ENCODE measurements at regions not wholly inside any gene's neighbourhood (a gene's known extent, or its start where the extent isn't known, plus 50 kb on each side); places are given as distances from the start of the nearest gene placed in this dataset.

DNA sequence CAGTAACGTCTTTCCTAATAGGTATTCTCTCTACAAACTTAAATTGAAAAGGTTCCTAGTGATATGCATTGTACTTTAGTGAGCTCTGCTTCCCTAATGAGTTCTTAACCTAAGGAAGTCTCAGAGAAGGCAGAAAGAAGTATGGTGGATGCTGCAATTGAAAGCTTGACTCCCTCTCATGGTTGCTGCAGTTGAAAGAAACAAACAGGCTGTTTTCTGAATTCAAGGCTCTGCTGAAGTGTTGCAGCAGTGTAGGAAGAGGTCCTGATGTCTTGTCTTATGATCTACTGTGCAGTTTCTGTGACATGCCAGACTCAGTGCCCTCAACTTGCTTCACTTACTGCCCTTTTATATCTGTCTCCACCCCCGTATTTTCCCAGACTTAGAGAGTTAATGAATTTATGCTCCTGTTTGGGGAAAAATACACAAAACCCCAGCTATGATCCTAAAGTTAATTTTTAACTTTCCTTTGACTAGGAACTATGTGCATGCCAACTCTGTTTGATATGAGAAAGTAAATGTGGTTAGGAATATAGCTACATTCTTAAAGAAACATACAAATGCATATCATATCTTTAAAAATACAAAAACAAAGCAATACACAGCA, 655.3 kb upstream of the FAM98A start:
- no peak for ATAC-seq
- 71 to 85% (median 75%) methylated on average over 2 of the region's 2 CpGs for WGBS, 4 donors

DNA sequence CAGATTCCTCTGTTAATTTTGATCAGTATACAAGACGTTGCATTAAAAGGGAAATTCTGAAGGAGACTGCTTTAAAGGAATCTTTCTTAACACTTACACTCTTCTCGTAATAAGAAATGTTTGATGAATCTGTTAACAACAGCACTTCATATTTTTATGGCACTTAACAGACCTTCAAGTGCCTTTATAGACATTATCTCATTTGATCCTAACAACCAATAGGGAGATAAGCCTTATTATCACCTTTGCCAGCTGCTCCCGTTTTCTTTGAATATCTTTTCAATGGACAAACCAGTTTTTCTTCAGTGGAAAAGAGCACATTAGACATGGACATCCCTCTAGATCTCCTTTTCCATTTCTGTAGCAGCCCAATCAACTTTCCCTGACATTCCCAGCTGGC, 653.0 kb upstream of the FAM98A start:
- Histone ChIP-seq H3K27ac (no peak overlapping the region), H3K36me3 (no peaks in the 10 kb centered on the region), H3K9me3 (no peaks in the 10 kb centered on the region), H3K27me3 (no peaks in the 10 kb centered on the region), H3K4me1 (no peaks in the 10 kb centered on the region), H3K4me3 (no peak overlapping the region)
- TF ChIP-seq POLR2A (IDR thresholded peaks at IDR 0.05): no peak
- TF ChIP-seq, protein P1, sequence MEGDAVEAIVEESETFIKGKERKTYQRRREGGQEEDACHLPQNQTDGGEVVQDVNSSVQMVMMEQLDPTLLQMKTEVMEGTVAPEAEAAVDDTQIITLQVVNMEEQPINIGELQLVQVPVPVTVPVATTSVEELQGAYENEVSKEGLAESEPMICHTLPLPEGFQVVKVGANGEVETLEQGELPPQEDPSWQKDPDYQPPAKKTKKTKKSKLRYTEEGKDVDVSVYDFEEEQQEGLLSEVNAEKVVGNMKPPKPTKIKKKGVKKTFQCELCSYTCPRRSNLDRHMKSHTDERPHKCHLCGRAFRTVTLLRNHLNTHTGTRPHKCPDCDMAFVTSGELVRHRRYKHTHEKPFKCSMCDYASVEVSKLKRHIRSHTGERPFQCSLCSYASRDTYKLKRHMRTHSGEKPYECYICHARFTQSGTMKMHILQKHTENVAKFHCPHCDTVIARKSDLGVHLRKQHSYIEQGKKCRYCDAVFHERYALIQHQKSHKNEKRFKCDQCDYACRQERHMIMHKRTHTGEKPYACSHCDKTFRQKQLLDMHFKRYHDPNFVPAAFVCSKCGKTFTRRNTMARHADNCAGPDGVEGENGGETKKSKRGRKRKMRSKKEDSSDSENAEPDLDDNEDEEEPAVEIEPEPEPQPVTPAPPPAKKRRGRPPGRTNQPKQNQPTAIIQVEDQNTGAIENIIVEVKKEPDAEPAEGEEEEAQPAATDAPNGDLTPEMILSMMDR (IDR thresholded peaks at IDR 0.05): no peak
- WGBS, 4 donors: 41 to 48% (median 44%) methylated on average over 3 of the region's 3 CpGs
- intact Hi-C loops (cut with DNase I): no loop called here
- no peak for DNase-seq
- ATAC-seq: no peak

More for the DNA sequence above, 655.3 kb upstream of the FAM98A start:
- no peak overlapping the region for H3K27ac ChIP-seq
- DNase-seq: no peak
- no peak overlapping the region for H3K4me3 ChIP-seq
- intact Hi-C loops (cut with DNase I): no loop called here
- no peaks in the 10 kb centered on the region for H3K36me3 ChIP-seq
- no peaks in the 10 kb centered on the region for H3K27me3 ChIP-seq
- H3K9me3 ChIP-seq: no peaks in the 10 kb centered on the region
- no peaks in the 10 kb centered on the region for H3K4me1 ChIP-seq
- TF ChIP-seq, protein P1 (IDR thresholded peaks at IDR 0.05): no peak
- TF ChIP-seq POLR2A (IDR thresholded peaks at IDR 0.05): no peak

DNA sequence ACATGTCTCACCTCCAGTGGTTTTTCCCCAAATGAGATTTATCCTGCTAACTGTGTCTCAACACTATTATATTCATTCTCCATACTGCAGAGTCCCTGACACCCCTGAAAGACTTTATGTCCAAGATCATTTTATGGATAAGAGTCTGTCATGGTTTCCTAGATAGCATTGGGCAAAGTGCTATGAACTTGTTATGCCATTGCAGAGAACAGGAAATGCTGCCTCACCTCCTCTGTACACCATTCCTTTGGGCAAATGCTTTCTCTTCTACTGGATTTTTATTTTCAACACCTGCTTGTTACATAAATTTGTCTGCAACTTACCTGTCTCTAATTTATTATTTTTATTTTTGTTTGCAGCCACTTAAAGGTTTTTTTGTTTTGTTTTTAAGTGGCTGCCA, 652.5 kb upstream of the FAM98A start:
- H3K9me3 ChIP-seq: no peaks in the 10 kb centered on the region
- ATAC-seq (no peak), DNase-seq (no peak)
- no peak overlapping the region for H3K4me3 ChIP-seq
- no peaks in the 10 kb centered on the region for H3K27me3 ChIP-seq
- no peaks in the 10 kb centered on the region for H3K36me3 ChIP-seq
- TF ChIP-seq, protein P1 (IDR thresholded peaks at IDR 0.05): no peak
- TF ChIP-seq POLR2A (IDR thresholded peaks at IDR 0.05): no peak
- H3K4me1 ChIP-seq: no peaks in the 10 kb centered on the region
- intact Hi-C loops (cut with DNase I): no loop called here
- H3K27ac ChIP-seq: no peak overlapping the region

DNA sequence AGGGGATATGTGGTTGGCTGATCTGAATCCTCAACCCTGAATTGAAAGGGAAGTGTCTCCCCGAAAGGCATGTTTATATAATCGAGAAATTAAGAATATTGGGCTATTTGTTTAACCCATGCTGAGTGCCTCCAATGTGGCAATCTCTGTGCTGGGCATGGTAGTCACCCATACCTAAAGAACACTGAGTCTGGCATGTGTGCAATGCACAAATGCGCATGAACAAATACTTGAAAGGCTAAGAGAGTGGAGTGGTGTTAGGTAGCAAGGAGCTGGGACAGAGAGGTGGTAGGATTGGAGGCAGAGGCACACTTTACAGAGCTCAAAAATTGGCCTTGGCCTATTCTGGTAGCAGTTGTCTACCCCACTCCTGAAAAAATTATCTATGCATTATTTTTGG, 645.1 kb upstream of the FAM98A start:
- Histone ChIP-seq H3K9me3 (no peaks in the 10 kb centered on the region), H3K4me1 (no peaks in the 10 kb centered on the region), H3K27ac (no peak overlapping the region), H3K27me3 (no peaks in the 10 kb centered on the region), H3K36me3 (no peaks in the 10 kb centered on the region), H3K4me3 (no peak overlapping the region)
- DNase-seq (no peak), ATAC-seq (no peak)
- WGBS, 4 donors: 84 to 93% (median 88%) methylated on average over 3 of the region's 3 CpGs
- TF ChIP-seq POLR2A (IDR thresholded peaks at IDR 0.05): no peak
- intact Hi-C loops (cut with DNase I): no loop called here

DNA sequence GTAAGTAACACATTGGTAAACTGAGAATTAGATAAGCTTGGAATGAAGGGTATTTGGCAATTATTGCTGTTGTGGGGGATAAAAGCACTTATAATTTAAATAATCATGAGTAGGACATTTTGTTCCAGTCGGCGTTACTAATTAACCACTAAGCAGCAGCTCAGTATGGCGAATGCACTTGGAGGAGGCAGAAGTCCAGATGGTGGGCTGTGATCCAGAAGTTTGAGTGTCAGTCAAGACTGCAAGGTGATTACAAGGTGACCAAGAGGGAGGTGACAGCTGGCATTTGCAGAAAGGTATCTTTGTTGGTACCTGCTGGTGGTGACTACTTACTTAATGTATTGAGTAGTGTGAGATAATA, 643.6 kb upstream of the FAM98A start:
- WGBS, 4 donors: 27 to 50% (median 34%) methylated on average over 3 of the region's 3 CpGs
- H3K27ac ChIP-seq: no peak overlapping the region
- ATAC-seq (no peak), DNase-seq (no peak)
- intact Hi-C loops (cut with DNase I): no loop called here
- H3K4me1 ChIP-seq: no peaks in the 10 kb centered on the region
- TF ChIP-seq, protein P1 (IDR thresholded peaks at IDR 0.05): no peak
- no peak for TF ChIP-seq POLR2A (IDR thresholded peaks at IDR 0.05)
- H3K27me3 ChIP-seq: no peaks in the 10 kb centered on the region
- H3K4me3 ChIP-seq: no peak overlapping the region
- peaks cover 0 to under 1% (median 0%) of the 10 kb centered on the region in 12 donors for H3K9me3 ChIP-seq
- H3K36me3 ChIP-seq: no peaks in the 10 kb centered on the region
